ENCODE measurements at regions not wholly inside any gene's neighbourhood (a gene's known extent, or its start where the extent isn't known, plus 50 kb on each side); places are given as distances from the start of the nearest gene placed in this dataset.

DNA sequence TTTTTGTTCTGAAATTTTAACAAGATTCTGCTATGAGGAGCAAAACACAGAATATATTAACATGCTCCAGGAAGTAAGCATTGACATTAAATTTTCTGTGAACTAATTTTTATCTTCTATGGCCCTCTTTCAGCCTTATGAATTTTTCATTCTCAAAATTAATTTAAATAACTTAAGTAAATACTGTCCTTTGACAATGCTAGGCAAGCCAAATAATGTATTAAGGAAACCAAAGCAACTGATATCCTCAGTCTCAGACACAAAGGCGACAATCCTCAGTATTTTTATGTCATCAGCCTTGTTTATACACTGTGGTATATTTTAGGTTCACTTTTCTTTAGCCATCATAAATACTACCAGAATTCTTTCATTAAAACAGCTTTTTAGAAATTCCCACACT lies 159.8 kb downstream of the CGGBP1 start:
- TF ChIP-seq ZSCAN16 (tag by site-specific recombination; IDR thresholded peaks at IDR 0.05) (no peak), ZNF184 (tag by site-specific recombination; IDR thresholded peaks at IDR 0.05) (no peak), ZNF548 (tag by site-specific recombination; IDR thresholded peaks at IDR 0.05) (no peak), BCL11A (tag by site-specific recombination; IDR thresholded peaks at IDR 0.05; ENCODE audit: low read depth) (no peak)
- TF ChIP-seq, protein P1, sequence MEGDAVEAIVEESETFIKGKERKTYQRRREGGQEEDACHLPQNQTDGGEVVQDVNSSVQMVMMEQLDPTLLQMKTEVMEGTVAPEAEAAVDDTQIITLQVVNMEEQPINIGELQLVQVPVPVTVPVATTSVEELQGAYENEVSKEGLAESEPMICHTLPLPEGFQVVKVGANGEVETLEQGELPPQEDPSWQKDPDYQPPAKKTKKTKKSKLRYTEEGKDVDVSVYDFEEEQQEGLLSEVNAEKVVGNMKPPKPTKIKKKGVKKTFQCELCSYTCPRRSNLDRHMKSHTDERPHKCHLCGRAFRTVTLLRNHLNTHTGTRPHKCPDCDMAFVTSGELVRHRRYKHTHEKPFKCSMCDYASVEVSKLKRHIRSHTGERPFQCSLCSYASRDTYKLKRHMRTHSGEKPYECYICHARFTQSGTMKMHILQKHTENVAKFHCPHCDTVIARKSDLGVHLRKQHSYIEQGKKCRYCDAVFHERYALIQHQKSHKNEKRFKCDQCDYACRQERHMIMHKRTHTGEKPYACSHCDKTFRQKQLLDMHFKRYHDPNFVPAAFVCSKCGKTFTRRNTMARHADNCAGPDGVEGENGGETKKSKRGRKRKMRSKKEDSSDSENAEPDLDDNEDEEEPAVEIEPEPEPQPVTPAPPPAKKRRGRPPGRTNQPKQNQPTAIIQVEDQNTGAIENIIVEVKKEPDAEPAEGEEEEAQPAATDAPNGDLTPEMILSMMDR (tag by site-specific recombination; IDR thresholded peaks at IDR 0.05) = no peak
- TF ChIP-seq, protein P2, sequence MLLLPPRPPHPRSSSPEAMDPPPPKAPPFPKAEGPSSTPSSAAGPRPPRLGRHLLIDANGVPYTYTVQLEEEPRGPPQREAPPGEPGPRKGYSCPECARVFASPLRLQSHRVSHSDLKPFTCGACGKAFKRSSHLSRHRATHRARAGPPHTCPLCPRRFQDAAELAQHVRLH (tag by site-specific recombination; IDR thresholded peaks at IDR 0.05) = no peak
- TF ChIP-seq, protein P3, sequence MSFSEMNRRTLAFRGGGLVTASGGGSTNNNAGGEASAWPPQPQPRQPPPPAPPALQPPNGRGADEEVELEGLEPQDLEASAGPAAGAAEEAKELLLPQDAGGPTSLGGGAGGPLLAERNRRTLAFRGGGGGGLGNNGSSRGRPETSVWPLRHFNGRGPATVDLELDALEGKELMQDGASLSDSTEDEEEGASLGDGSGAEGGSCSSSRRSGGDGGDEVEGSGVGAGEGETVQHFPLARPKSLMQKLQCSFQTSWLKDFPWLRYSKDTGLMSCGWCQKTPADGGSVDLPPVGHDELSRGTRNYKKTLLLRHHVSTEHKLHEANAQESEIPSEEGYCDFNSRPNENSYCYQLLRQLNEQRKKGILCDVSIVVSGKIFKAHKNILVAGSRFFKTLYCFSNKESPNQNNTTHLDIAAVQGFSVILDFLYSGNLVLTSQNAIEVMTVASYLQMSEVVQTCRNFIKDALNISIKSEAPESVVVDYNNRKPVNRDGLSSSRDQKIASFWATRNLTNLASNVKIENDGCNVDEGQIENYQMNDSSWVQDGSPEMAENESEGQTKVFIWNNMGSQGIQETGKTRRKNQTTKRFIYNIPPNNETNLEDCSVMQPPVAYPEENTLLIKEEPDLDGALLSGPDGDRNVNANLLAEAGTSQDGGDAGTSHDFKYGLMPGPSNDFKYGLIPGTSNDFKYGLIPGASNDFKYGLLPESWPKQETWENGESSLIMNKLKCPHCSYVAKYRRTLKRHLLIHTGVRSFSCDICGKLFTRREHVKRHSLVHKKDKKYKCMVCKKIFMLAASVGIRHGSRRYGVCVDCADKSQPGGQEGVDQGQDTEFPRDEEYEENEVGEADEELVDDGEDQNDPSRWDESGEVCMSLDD (tag by site-specific recombination; IDR thresholded peaks at IDR 0.05) = no peak
- TF ChIP-seq, protein P4, sequence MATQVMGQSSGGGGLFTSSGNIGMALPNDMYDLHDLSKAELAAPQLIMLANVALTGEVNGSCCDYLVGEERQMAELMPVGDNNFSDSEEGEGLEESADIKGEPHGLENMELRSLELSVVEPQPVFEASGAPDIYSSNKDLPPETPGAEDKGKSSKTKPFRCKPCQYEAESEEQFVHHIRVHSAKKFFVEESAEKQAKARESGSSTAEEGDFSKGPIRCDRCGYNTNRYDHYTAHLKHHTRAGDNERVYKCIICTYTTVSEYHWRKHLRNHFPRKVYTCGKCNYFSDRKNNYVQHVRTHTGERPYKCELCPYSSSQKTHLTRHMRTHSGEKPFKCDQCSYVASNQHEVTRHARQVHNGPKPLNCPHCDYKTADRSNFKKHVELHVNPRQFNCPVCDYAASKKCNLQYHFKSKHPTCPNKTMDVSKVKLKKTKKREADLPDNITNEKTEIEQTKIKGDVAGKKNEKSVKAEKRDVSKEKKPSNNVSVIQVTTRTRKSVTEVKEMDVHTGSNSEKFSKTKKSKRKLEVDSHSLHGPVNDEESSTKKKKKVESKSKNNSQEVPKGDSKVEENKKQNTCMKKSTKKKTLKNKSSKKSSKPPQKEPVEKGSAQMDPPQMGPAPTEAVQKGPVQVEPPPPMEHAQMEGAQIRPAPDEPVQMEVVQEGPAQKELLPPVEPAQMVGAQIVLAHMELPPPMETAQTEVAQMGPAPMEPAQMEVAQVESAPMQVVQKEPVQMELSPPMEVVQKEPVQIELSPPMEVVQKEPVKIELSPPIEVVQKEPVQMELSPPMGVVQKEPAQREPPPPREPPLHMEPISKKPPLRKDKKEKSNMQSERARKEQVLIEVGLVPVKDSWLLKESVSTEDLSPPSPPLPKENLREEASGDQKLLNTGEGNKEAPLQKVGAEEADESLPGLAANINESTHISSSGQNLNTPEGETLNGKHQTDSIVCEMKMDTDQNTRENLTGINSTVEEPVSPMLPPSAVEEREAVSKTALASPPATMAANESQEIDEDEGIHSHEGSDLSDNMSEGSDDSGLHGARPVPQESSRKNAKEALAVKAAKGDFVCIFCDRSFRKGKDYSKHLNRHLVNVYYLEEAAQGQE (tag by site-specific recombination; IDR thresholded peaks at IDR 0.05) = no peak
- TF ChIP-seq, protein P5, sequence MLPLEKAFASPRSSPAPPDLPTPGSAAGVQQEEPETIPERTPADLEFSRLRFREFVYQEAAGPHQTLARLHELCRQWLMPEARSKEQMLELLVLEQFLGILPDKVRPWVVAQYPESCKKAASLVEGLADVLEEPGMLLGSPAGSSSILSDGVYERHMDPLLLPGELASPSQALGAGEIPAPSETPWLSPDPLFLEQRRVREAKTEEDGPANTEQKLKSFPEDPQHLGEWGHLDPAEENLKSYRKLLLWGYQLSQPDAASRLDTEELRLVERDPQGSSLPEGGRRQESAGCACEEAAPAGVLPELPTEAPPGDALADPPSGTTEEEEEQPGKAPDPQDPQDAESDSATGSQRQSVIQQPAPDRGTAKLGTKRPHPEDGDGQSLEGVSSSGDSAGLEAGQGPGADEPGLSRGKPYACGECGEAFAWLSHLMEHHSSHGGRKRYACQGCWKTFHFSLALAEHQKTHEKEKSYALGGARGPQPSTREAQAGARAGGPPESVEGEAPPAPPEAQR (tag by site-specific recombination; IDR thresholded peaks at IDR 0.05) = no peak
- TF ChIP-seq, protein P6, sequence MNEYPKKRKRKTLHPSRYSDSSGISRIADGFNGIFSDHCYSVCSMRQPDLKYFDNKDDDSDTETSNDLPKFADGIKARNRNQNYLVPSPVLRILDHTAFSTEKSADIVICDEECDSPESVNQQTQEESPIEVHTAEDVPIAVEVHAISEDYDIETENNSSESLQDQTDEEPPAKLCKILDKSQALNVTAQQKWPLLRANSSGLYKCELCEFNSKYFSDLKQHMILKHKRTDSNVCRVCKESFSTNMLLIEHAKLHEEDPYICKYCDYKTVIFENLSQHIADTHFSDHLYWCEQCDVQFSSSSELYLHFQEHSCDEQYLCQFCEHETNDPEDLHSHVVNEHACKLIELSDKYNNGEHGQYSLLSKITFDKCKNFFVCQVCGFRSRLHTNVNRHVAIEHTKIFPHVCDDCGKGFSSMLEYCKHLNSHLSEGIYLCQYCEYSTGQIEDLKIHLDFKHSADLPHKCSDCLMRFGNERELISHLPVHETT (tag by site-specific recombination; IDR thresholded peaks at IDR 0.05) = no peak
- TF ChIP-seq, protein P7, sequence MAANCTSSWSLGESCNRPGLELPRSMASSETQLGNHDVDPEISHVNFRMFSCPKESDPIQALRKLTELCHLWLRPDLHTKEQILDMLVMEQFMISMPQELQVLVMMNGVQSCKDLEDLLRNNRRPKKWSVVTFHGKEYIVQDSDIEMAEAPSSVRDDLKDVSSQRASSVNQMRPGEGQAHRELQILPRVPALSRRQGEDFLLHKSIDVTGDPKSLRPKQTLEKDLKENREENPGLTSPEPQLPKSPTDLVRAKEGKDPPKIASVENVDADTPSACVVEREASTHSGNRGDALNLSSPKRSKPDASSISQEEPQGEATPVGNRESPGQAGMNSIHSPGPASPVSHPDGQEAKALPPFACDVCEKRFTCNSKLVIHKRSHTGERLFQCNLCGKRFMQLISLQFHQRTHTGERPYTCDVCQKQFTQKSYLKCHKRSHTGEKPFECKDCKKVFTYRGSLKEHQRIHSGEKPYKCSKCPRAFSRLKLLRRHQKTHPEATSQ (tag by site-specific recombination; IDR thresholded peaks at IDR 0.05) = no peak

Measured in HEK293 (cell line).